Progenitor cell of endocrine pancreas (in vitro differentiated cells): ENCODE measurements at regions not wholly inside any gene's neighbourhood (a gene's known extent, or its start where the extent isn't known, plus 50 kb on each side); places are given as distances from the start of the nearest gene placed in this dataset.

Source experiments
- DNase-seq: peaks from one replicate; pipeline ENCODE4 v3.0.0; 2021; ENCODE audit warnings: low spot score; ENCODE audit not compliant: unreplicated experiment
- H3K27ac Mint-ChIP-seq: 2 replicates; pipeline ENCODE4 v1.8.0; 2021; ENCODE audit warnings: mild to moderate bottlenecking, moderate library complexity, mixed read lengths
- H3K27me3 Mint-ChIP-seq: 2 replicates; pipeline ENCODE4 v1.8.0; 2021; ENCODE audit warnings: mixed read lengths
- H3K36me3 Mint-ChIP-seq: 2 replicates; pipeline ENCODE4 v1.8.0; 2022; ENCODE audit warnings: mixed read lengths; ENCODE audit not compliant: insufficient read depth
- H3K4me1 Mint-ChIP-seq: 2 replicates; pipeline ENCODE4 v1.8.0; 2021; ENCODE audit warnings: low read depth, mixed read lengths
- H3K4me3 Mint-ChIP-seq: 2 replicates; pipeline ENCODE4 v1.8.0; 2021; ENCODE audit warnings: low read depth, mild to moderate bottlenecking, moderate library complexity, mixed read lengths
- H3K9me3 Mint-ChIP-seq: 2 replicates; pipeline ENCODE4 v1.8.0; 2021; ENCODE audit warnings: low read depth, mixed read lengths
- CTCF ChIP-seq: fragments of 200-600 bp; sonication (generic); IDR thresholded peaks from one replicate; pipeline ENCODE4 v1.5.0; 2021; ENCODE audit warnings: antibody characterized with exemption, mild to moderate bottlenecking; ENCODE audit not compliant: unreplicated experiment

GRCh38 chr2:44098891-44099290 lies 69.8 kb upstream of the PPM1B start:
- no peak overlapping the region for H3K4me3 Mint-ChIP-seq
- peaks cover 6% of the 10 kb centered on the region for H3K4me1 Mint-ChIP-seq
- no peaks in the 10 kb centered on the region for H3K36me3 Mint-ChIP-seq
- H3K9me3 Mint-ChIP-seq, result no peaks in the 10 kb centered on the region
- H3K27ac Mint-ChIP-seq, result no peak overlapping the region
- DNase-seq, result no peak
- TF ChIP-seq CTCF, result no peak
- no peaks in the 10 kb centered on the region for H3K27me3 Mint-ChIP-seq

GRCh38 chr2:44100351-44100750 lies 68.3 kb upstream of the PPM1B start:
- H3K36me3 Mint-ChIP-seq, result no peaks in the 10 kb centered on the region
- H3K27ac Mint-ChIP-seq, result no peak overlapping the region
- H3K9me3 Mint-ChIP-seq, result no peaks in the 10 kb centered on the region
- no peak overlapping the region for H3K4me3 Mint-ChIP-seq
- no peak for TF ChIP-seq CTCF
- no peaks in the 10 kb centered on the region for H3K27me3 Mint-ChIP-seq
- no peak for DNase-seq
- H3K4me1 Mint-ChIP-seq, result peaks cover 6% of the 10 kb centered on the region

- Mint-ChIP-seq H3K27me3 (no peaks in the 10 kb centered on the region), H3K36me3 (no peaks in the 10 kb centered on the region), H3K4me1 (peaks cover 6% of the 10 kb centered on the region), H3K4me3 (no peak overlapping the region), H3K27ac (no peak overlapping the region), H3K9me3 (no peaks in the 10 kb centered on the region)
- TF ChIP-seq CTCF, result no peak
- no peak for DNase-seq
These were observed 67.4 kb upstream of the PPM1B start for GRCh38 chr2:44101246-44101645.

- TF ChIP-seq CTCF, result no peak
These were observed 65.7 kb upstream of the PPM1B start for GRCh38 chr2:44102790-44103562.

GRCh38 chr2:44103639-44104038 lies 65.0 kb upstream of the PPM1B start:
- no peaks in the 10 kb centered on the region for H3K36me3 Mint-ChIP-seq
- no peaks in the 10 kb centered on the region for H3K9me3 Mint-ChIP-seq
- DNase-seq, result no peak
- H3K27ac Mint-ChIP-seq, result no peak overlapping the region
- H3K4me1 Mint-ChIP-seq, result no peaks in the 10 kb centered on the region
- no peaks in the 10 kb centered on the region for H3K27me3 Mint-ChIP-seq
- no peak for TF ChIP-seq CTCF
- no peak overlapping the region for H3K4me3 Mint-ChIP-seq

More at GRCh38 chr2:44102790-44103562, 65.7 kb upstream of the PPM1B start:
- Mint-ChIP-seq H3K4me3 (no peak overlapping the region), H3K9me3 (no peaks in the 10 kb centered on the region), H3K4me1 (no peaks in the 10 kb centered on the region), H3K36me3 (no peaks in the 10 kb centered on the region), H3K27ac (peak overlapping the region; percentile 2), H3K27me3 (no peaks in the 10 kb centered on the region)
- DNase-seq, result no peak
